Trophoblast cell (in vitro differentiated cells and primary cell): ENCODE measurements at regions not wholly inside any gene's neighbourhood (a gene's known extent, or its start where the extent isn't known, plus 50 kb on each side); places are given as distances from the start of the nearest gene placed in this dataset.

Experiments used
- DNase-seq, 2 donors: peaks; one replicate each; pipeline ENCODE4 v3.0.0-alpha.2; 2016
- H2AFZ ChIP-seq: 2 replicates; pipeline ENCODE4 v1.6.1; 2013; ENCODE audit warnings: low read length, moderate library complexity, mild to moderate bottlenecking; ENCODE audit not compliant: insufficient read depth, poor library complexity
- H2AK5ac ChIP-seq: 2 replicates; pipeline ENCODE4 v1.6.1; 2013; ENCODE audit warnings: mild to moderate bottlenecking, low read length
- H2BK120ac ChIP-seq: 2 replicates; pipeline ENCODE4 v1.6.1; 2013; ENCODE audit warnings: low read length, mild to moderate bottlenecking, moderate library complexity; ENCODE audit not compliant: insufficient read depth, poor library complexity
- H2BK12ac ChIP-seq: 2 replicates; pipeline ENCODE4 v1.6.1; 2013; ENCODE audit warnings: mild to moderate bottlenecking, low read length, moderate library complexity
- H2BK5ac ChIP-seq: 2 replicates; pipeline ENCODE4 v1.6.1; 2013; ENCODE audit warnings: low read length, low read depth, moderate library complexity, mild to moderate bottlenecking; ENCODE audit not compliant: poor library complexity
- H3K14ac ChIP-seq: 2 replicates; pipeline ENCODE4 v1.6.1; 2013; ENCODE audit warnings: mild to moderate bottlenecking, low read length
- H3K18ac ChIP-seq: 2 replicates; pipeline ENCODE4 v1.6.1; 2013; ENCODE audit warnings: mild to moderate bottlenecking, low read length
- H3K23ac ChIP-seq: 2 replicates; pipeline ENCODE4 v1.6.1; 2013; ENCODE audit warnings: low read length
- H3K27ac ChIP-seq: 2 replicates; pipeline ENCODE4 v1.5.1; 2013; ENCODE audit warnings: low read depth, mild to moderate bottlenecking, inconsistent platforms, low read length, moderate library complexity
- H3K27me3 ChIP-seq: 2 replicates; pipeline ENCODE4 v1.6.1; 2013; ENCODE audit warnings: inconsistent platforms, mild to moderate bottlenecking, low read length, moderate library complexity; ENCODE audit not compliant: insufficient read depth
- H3K36me3 ChIP-seq, 2 experiments: 1 replicate in 1 of 2; 2 replicates in 1 of 2; pipeline ENCODE4 v1.6.1; 2013; ENCODE audit warnings: low read length in 2 of 2, mild to moderate bottlenecking in 2 of 2, moderate library complexity in 1 of 2; ENCODE audit not compliant: insufficient read depth in 2 of 2, control insufficient read depth in 1 of 2
- H3K4ac ChIP-seq: 2 replicates; pipeline ENCODE4 v1.6.1; 2013; ENCODE audit warnings: low read depth, mild to moderate bottlenecking, low read length, moderate library complexity
- H3K4me1 ChIP-seq, 2 experiments: 1 replicate in 1 of 2; 2 replicates in 1 of 2; pipeline ENCODE4 v1.6.1; 2013; ENCODE audit warnings: low read length in 2 of 2, mild to moderate bottlenecking in 2 of 2, moderate library complexity in 1 of 2; ENCODE audit not compliant: insufficient read depth in 2 of 2, control insufficient read depth in 1 of 2
- H3K4me2 ChIP-seq: 2 replicates; pipeline ENCODE4 v1.6.1; 2013; ENCODE audit warnings: inconsistent platforms, mild to moderate bottlenecking, low read length, moderate library complexity
- H3K4me3 ChIP-seq: 2 replicates; pipeline ENCODE4 v1.5.1; 2013; ENCODE audit warnings: mild to moderate bottlenecking, low read depth, low read length, inconsistent platforms
- H3K79me1 ChIP-seq: one replicate; pipeline ENCODE4 v1.6.1; 2013; ENCODE audit warnings: low read length
- H3K79me2 ChIP-seq: 2 replicates; pipeline ENCODE4 v1.6.1; 2013; ENCODE audit warnings: low read length, mild to moderate bottlenecking; ENCODE audit not compliant: control insufficient read depth, insufficient read depth, poor library complexity
- H3K9ac ChIP-seq: 2 replicates; pipeline ENCODE4 v1.6.1; 2013; ENCODE audit warnings: mild to moderate bottlenecking, low read length
- H3K9me3 ChIP-seq: 2 replicates; pipeline ENCODE4 v1.6.1; 2013; ENCODE audit warnings: low read depth, mild to moderate bottlenecking, control low read depth, inconsistent platforms, low read length; ENCODE audit not compliant: insufficient read depth
- H4K12ac ChIP-seq: 2 replicates; pipeline ENCODE4 v1.6.1; 2013; ENCODE audit warnings: low read depth, mild to moderate bottlenecking, low read length, moderate library complexity
- H4K8ac ChIP-seq: 2 replicates; pipeline ENCODE4 v1.6.1; 2013; ENCODE audit warnings: low read depth, mild to moderate bottlenecking, low read length, moderate library complexity
- H4K91ac ChIP-seq: one replicate; pipeline ENCODE4 v1.6.1; 2013; ENCODE audit warnings: low read depth, mild to moderate bottlenecking, low read length, moderate library complexity
- WGBS: extraction: QIAGEN DNeasy Blood & Tissue Kit; methylation state at CpG from one replicate; pipeline ENCODE4 v1.1.7; 2013; ENCODE audit warnings: missing lambda C conversion rate; ENCODE audit not compliant: insufficient read length, insufficient coverage; ENCODE audit errors: extremely low coverage; 5-methylcytosine and 5-hydroxymethylcytosine counted together

DNA sequence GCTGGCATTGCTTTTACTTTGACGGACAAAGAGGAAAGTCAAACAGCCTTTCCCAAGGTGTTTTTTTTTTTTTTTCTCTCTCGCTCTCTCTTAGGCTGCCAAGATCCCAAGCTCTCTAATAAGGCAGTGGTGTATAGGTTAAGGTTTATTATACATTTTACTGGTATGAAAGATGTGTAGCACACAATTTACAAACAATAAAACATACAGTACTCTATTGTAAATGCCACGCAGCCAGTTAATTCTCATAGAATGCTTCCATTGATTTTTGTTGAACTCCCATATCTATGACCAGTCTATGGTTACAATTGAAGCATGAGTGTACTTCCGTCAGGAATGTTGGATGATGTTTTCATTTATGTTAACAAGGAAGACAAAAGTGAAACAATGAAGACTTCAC, 106.4 kb upstream of the GSC start:
- Histone ChIP-seq H3K27ac (no peak overlapping the region), H3K4me2 (no peak overlapping the region), H2BK120ac (no peak overlapping the region), H3K18ac (no peak overlapping the region), H2AFZ (no peak overlapping the region), H3K4ac (no peak overlapping the region), H3K9ac (no peak overlapping the region), H4K12ac (no peak overlapping the region), H2BK5ac (no peak overlapping the region), H3K79me1 (no peaks in the 10 kb centered on the region), H2BK12ac (no peak overlapping the region), H3K4me1 (no peaks in the 10 kb centered on the region), H4K8ac (no peak overlapping the region), H3K14ac (no peak overlapping the region), H3K9me3 (peaks cover under 1% of the 10 kb centered on the region), H3K23ac (no peak overlapping the region), H3K79me2 (no peaks in the 10 kb centered on the region), H3K36me3 (no peaks in the 10 kb centered on the region), H2AK5ac (no peak overlapping the region), H3K4me3 (no peak overlapping the region), H4K91ac (no peak overlapping the region), H3K27me3 (no peaks in the 10 kb centered on the region)
- DNase-seq, result no peak
- WGBS, result no CpG with 5 or more reads among the region's 4 CpGs

DNA sequence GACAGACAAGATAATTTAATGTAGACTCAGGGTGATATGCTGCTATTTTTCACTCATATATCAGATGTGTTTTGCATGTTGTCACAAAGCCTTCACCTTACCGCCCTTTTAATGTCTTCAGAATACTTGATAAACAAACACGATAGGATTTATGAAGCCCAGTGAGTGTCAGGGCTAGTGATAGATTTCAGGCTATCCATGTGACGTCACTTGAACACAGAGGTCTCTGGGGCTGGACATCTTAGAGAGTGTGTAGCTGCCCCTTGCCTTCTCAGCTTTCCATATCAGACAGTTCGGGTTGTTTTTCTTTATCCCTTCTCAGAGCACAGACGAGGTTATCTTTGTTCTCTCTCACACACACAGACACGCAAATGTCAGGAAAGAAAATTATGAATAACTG, 105.3 kb upstream of the GSC start:
- WGBS, result no CpG with 5 or more reads among the region's 6 CpGs
- no peaks in the 10 kb centered on the region for H3K79me1 ChIP-seq

DNA sequence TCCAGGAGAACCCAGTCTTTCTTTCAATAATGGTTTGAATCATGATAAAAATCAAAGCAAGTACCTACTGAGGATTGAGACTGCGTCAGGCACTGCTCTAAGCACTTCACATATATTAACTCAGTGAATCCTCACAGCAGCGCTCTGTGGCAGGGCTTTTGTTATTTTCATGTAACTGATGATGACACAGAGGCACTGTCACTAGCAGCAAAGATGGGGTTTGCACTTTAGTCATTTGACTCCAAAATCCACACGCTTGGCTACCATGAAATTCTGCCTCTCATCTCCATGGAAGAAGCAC, 98.8 kb upstream of the GSC start:
- Histone ChIP-seq H3K18ac (no peak overlapping the region), H2AFZ (no peak overlapping the region), H3K14ac (no peak overlapping the region), H3K9me3 (no peaks in the 10 kb centered on the region), H3K23ac (no peak overlapping the region), H3K9ac (no peak overlapping the region), H3K79me1 (no peaks in the 10 kb centered on the region), H3K27me3 (no peaks in the 10 kb centered on the region), H3K4me2 (no peak overlapping the region), H4K91ac (no peak overlapping the region), H4K8ac (no peak overlapping the region), H4K12ac (no peak overlapping the region), H3K79me2 (no peaks in the 10 kb centered on the region), H2AK5ac (no peak overlapping the region), H3K4ac (no peak overlapping the region), H3K4me3 (no peak overlapping the region), H2BK12ac (no peak overlapping the region), H2BK120ac (no peak overlapping the region), H2BK5ac (no peak overlapping the region), H3K36me3 (no peaks in the 10 kb centered on the region), H3K27ac (no peak overlapping the region), H3K4me1 (no peaks in the 10 kb centered on the region)
- WGBS, result no CpG with 5 or more reads among the region's 3 CpGs
- no peak for DNase-seq

More for the DNA sequence above, 105.3 kb upstream of the GSC start:
- Histone ChIP-seq H4K8ac (no peak overlapping the region), H3K27ac (no peak overlapping the region), H4K91ac (no peak overlapping the region), H3K79me2 (no peaks in the 10 kb centered on the region), H3K14ac (no peak overlapping the region), H3K23ac (no peak overlapping the region), H3K36me3 (no peaks in the 10 kb centered on the region), H2BK5ac (no peak overlapping the region), H3K4me3 (no peak overlapping the region), H3K4me1 (no peaks in the 10 kb centered on the region), H2AK5ac (no peak overlapping the region), H3K27me3 (no peaks in the 10 kb centered on the region), H3K4ac (no peak overlapping the region), H2BK12ac (no peak overlapping the region), H3K4me2 (no peak overlapping the region), H2BK120ac (no peak overlapping the region), H3K18ac (no peak overlapping the region), H2AFZ (no peak overlapping the region), H3K9me3 (no peaks in the 10 kb centered on the region), H3K9ac (no peak overlapping the region), H4K12ac (no peak overlapping the region)
- no peak for DNase-seq

DNA sequence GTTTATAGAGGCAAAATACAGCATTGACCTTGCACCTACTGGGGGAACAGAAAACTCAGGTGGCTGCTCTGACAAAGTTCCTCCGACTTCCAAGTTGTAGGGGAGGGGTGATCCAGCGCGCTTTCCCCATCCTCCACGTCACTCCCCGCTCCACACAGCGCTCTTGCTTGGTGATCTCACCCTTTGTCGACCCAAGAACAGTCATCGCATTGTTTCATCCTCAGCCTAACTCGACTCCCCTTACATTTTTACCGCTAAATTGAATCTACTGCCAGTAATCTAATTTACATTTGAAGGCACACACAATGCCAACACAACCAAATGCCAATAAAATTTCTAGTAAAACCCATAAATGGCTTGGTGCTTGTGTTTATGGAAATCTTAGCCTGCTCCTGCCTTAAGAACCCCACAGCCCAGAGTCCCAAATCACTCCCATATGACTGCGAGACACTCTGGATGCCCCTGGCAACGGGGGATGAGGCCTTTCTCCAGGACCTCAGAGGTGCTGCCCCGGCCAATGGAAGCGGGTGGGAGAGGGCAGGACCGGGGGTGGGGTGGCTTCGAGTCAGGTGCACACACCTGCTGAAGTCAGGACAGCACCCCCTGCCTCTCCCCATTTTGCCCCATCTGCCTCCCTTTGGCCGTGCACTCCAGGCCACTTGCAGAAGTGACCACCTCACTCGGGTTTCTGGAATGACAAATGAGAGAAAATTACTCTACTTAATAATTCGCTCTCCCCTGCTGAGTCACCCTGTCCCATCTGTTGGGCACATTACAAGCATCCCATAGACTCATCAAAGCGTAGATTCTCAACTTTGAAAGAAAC, 98.2 kb upstream of the GSC start:
- Histone ChIP-seq H3K4me2 (no peak overlapping the region), H3K18ac (no peak overlapping the region), H2AK5ac (no peak overlapping the region), H4K12ac (no peak overlapping the region), H3K36me3 (no peaks in the 10 kb centered on the region), H2BK12ac (no peak overlapping the region), H4K8ac (no peak overlapping the region), H3K4ac (no peak overlapping the region), H2BK5ac (no peak overlapping the region), H3K4me1 (no peaks in the 10 kb centered on the region), H4K91ac (no peak overlapping the region), H3K9me3 (no peaks in the 10 kb centered on the region), H3K27ac (no peak overlapping the region), H2AFZ (no peak overlapping the region), H3K27me3 (no peaks in the 10 kb centered on the region), H3K79me2 (no peaks in the 10 kb centered on the region), H3K14ac (no peak overlapping the region), H3K23ac (no peak overlapping the region), H2BK120ac (no peak overlapping the region), H3K4me3 (no peak overlapping the region), H3K9ac (no peak overlapping the region), H3K79me1 (no peaks in the 10 kb centered on the region)
- no peak for DNase-seq
- WGBS, result no CpG with 5 or more reads among the region's 20 CpGs
